ENCODE measurements at regions not wholly inside any gene's neighbourhood (a gene's known extent, or its start where the extent isn't known, plus 50 kb on each side); places are given as distances from the start of the nearest gene placed in this dataset.

GRCh38 chr12:98422812-98423211 lies 92.6 kb upstream of the TMPO start:
- peak; percentile 67 for TF ChIP-seq CTCF (IDR thresholded peaks at IDR 0.05)
- H3K4me1 Mint-ChIP-seq (ENCODE audit: low read depth) = peaks cover 29% of the 10 kb centered on the region
- H3K9me3 Mint-ChIP-seq = no peaks in the 10 kb centered on the region
- H3K36me3 Mint-ChIP-seq (ENCODE audit: low read depth) = no peaks in the 10 kb centered on the region
- no peak for DNase-seq
- H3K27ac Mint-ChIP-seq = no peak overlapping the region
- H3K4me3 Mint-ChIP-seq = no peak overlapping the region
- H3K27me3 Mint-ChIP-seq (ENCODE audit: insufficient read depth) = peaks cover 1% of the 10 kb centered on the region; the same call in 1 of the 2 replicates

- no peak for TF ChIP-seq CTCF (IDR thresholded peaks at IDR 0.05)
- H3K27ac Mint-ChIP-seq = no peak overlapping the region
- no peaks in the 10 kb centered on the region for H3K36me3 Mint-ChIP-seq (ENCODE audit: low read depth)
- peaks cover 18% of the 10 kb centered on the region for H3K4me1 Mint-ChIP-seq (ENCODE audit: low read depth)
- no peak for DNase-seq
- peaks cover 1% of the 10 kb centered on the region; the same call in 1 of the 2 replicates for H3K27me3 Mint-ChIP-seq (ENCODE audit: insufficient read depth)
- no peaks in the 10 kb centered on the region for H3K9me3 Mint-ChIP-seq
- no peak overlapping the region for H3K4me3 Mint-ChIP-seq
These were observed 91.4 kb upstream of the TMPO start for GRCh38 chr12:98423963-98424362.

GRCh38 chr12:98424726-98425401 lies 90.5 kb upstream of the TMPO start:
- peaks cover 5% of the 10 kb centered on the region; the same call in 1 of the 2 replicates for H3K27me3 Mint-ChIP-seq (ENCODE audit: insufficient read depth)
- no peak overlapping the region for H3K4me3 Mint-ChIP-seq
- no peak overlapping the region for H3K27ac Mint-ChIP-seq
- H3K36me3 Mint-ChIP-seq (ENCODE audit: low read depth) = no peaks in the 10 kb centered on the region
- no peaks in the 10 kb centered on the region for H3K9me3 Mint-ChIP-seq
- DNase-seq = peak; percentile 57
- peak; percentile 87 for TF ChIP-seq CTCF (IDR thresholded peaks at IDR 0.05)
- peaks cover 9% of the 10 kb centered on the region for H3K4me1 Mint-ChIP-seq (ENCODE audit: low read depth)

- no peaks in the 10 kb centered on the region for H3K36me3 Mint-ChIP-seq (ENCODE audit: low read depth)
- no peak for DNase-seq
These were observed 89.5 kb upstream of the TMPO start for GRCh38 chr12:98425859-98426258.

GRCh38 chr12:98431089-98431488 lies 84.3 kb upstream of the TMPO start:
- DNase-seq = no peak
- Mint-ChIP-seq H3K9me3 (peaks cover 14% of the 10 kb centered on the region; the same call in 1 of the 2 replicates), H3K4me1 (ENCODE audit: low read depth) (no peaks in the 10 kb centered on the region), H3K27ac (no peak overlapping the region), H3K36me3 (ENCODE audit: low read depth) (no peaks in the 10 kb centered on the region), H3K27me3 (ENCODE audit: insufficient read depth) (peaks cover 13% of the 10 kb centered on the region), H3K4me3 (no peak overlapping the region)
- no peak for TF ChIP-seq CTCF (IDR thresholded peaks at IDR 0.05)

More at GRCh38 chr12:98425859-98426258, 89.5 kb upstream of the TMPO start:
- Mint-ChIP-seq H3K9me3 (no peaks in the 10 kb centered on the region), H3K27ac (no peak overlapping the region), H3K27me3 (ENCODE audit: insufficient read depth) (peaks cover 5% of the 10 kb centered on the region), H3K4me1 (ENCODE audit: low read depth) (peaks cover 8% of the 10 kb centered on the region), H3K4me3 (no peak overlapping the region)
- TF ChIP-seq CTCF (IDR thresholded peaks at IDR 0.05) = no peak
